Fibroblast of lung (primary cell): ENCODE measurements at regions not wholly inside any gene's neighbourhood (a gene's known extent, or its start where the extent isn't known, plus 50 kb on each side); places are given as distances from the start of the nearest gene placed in this dataset.

Source experiments
- DNase-seq, 2 donors: peaks; one replicate each; pipeline versions ENCODE4 v3.0.0 to v3.0.0-alpha.2; 2010; ENCODE audit warnings: low read depth in 2 of 2
- H2AFZ ChIP-seq: 2 replicates; pipeline ENCODE4 v1.5.1; 2012; ENCODE audit warnings: low read length, control low read depth, inconsistent platforms
- H3K27ac ChIP-seq: 2 replicates; pipeline ENCODE4 v1.5.1; 2011; ENCODE audit warnings: low read length, control low read depth; ENCODE audit not compliant: insufficient read depth
- H3K27me3 ChIP-seq: 2 replicates; pipeline ENCODE4 v1.5.1; 2011; ENCODE audit warnings: mild to moderate bottlenecking, low read length; ENCODE audit not compliant: control insufficient read depth, insufficient read depth
- H3K36me3 ChIP-seq: 2 replicates; pipeline ENCODE4 v1.5.1; 2011; ENCODE audit warnings: low read length; ENCODE audit not compliant: control insufficient read depth, insufficient read depth
- H3K4me1 ChIP-seq: 2 replicates; pipeline ENCODE4 v1.5.1; 2011; ENCODE audit warnings: low read length; ENCODE audit not compliant: control insufficient read depth, insufficient read depth; ENCODE audit errors: extremely low read depth
- H3K4me2 ChIP-seq: 2 replicates; pipeline ENCODE4 v1.5.1; 2011; ENCODE audit warnings: low read length, control low read depth; ENCODE audit not compliant: insufficient read depth; ENCODE audit errors: extremely low read depth
- H3K4me3 ChIP-seq, 4 experiments: fragments of 200-600 bp in 1 of 4; sonication (generic) in 1 of 4; replicated peaks in 1 of 4; 2 replicates each; pipeline ENCODE4 v1.5.1; 2011 to 2016; ENCODE audit warnings: low read length in 4 of 4, low read depth in 3 of 4, mild to moderate bottlenecking in 3 of 4, control low read depth in 2 of 4, inconsistent platforms in 1 of 4, mixed read lengths in 1 of 4; ENCODE audit not compliant: insufficient read depth in 1 of 4; ENCODE audit errors: control extremely low read depth in 1 of 4
- H3K79me2 ChIP-seq: 2 replicates; pipeline ENCODE4 v1.5.1; 2012; ENCODE audit warnings: mild to moderate bottlenecking, low read length, inconsistent platforms; ENCODE audit not compliant: control insufficient read depth, insufficient read depth
- H3K9ac ChIP-seq: 2 replicates; pipeline ENCODE4 v1.5.1; 2011; ENCODE audit warnings: mild to moderate bottlenecking, low read length, control low read depth; ENCODE audit not compliant: insufficient read depth
- H3K9me3 ChIP-seq: 2 replicates; pipeline ENCODE4 v1.5.1; 2012; ENCODE audit warnings: low read depth, low read length; ENCODE audit not compliant: control insufficient read depth, insufficient read depth
- H4K20me1 ChIP-seq: 2 replicates; pipeline ENCODE4 v1.5.1; 2011; ENCODE audit warnings: low read length; ENCODE audit not compliant: control insufficient read depth, insufficient read depth; ENCODE audit errors: extremely low read depth
- CTCF ChIP-seq, 2 donors: IDR thresholded peaks in 1 of 2; conservative IDR thresholded peaks in 1 of 2; 1 replicate in 1 of 2; 2 replicates in 1 of 2; pipeline ENCODE4 v1.5.1; 2011 to 2012; ENCODE audit warnings: low read length in 2 of 2, control low read depth in 1 of 2, inconsistent platforms in 1 of 2, low read depth in 1 of 2, mild to moderate bottlenecking in 1 of 2
- EZH2 ChIP-seq: IDR thresholded peaks from 2 replicates; pipeline ENCODE4 v1.5.1; 2012; ENCODE audit warnings: low read length, control low read depth, mild to moderate bottlenecking; ENCODE audit errors: missing control alignments

GRCh38 chr10:30554440-30554825 is 75.1 kb downstream of the LYZL2 start:
- Histone ChIP-seq H3K4me1 (peaks cover 5% of the 10 kb centered on the region), H3K4me2 (peak overlapping the region; percentile 44), H3K9me3 (no peaks in the 10 kb centered on the region), H3K36me3 (no peaks in the 10 kb centered on the region), H3K9ac (no peak overlapping the region), H4K20me1 (no peaks in the 10 kb centered on the region), H2AFZ (peak overlapping the region; percentile 50), H3K4me3 (no peak overlapping the region), H3K27me3 (no peaks in the 10 kb centered on the region), H3K79me2 (no peaks in the 10 kb centered on the region), H3K27ac (no peak overlapping the region)
- TF ChIP-seq CTCF (conservative IDR thresholded peaks at IDR 0.05 in 1 of 2, IDR thresholded peaks at IDR 0.05 in 1 of 2; ENCODE audit: low read depth in 1 of 2, low read length in 2 of 2): no peak
- no peak for TF ChIP-seq EZH2
- no peak for DNase-seq

GRCh38 chr10:30553626-30554439 is 75.7 kb downstream of the LYZL2 start:
- no peaks in the 10 kb centered on the region for H3K9me3 ChIP-seq
- no peaks in the 10 kb centered on the region for H3K27me3 ChIP-seq
- no peak overlapping the region for H3K9ac ChIP-seq
- no peak overlapping the region for H3K27ac ChIP-seq
- peak overlapping the region in 2 of 4 experiments; percentile 12 to 24 for H3K4me3 ChIP-seq
- peak overlapping the region; percentile 44 for H3K4me2 ChIP-seq
- no peaks in the 10 kb centered on the region for H3K36me3 ChIP-seq
- DNase-seq: peak; percentile 18 to 70
- no peak for TF ChIP-seq EZH2
- no peak for TF ChIP-seq CTCF (conservative IDR thresholded peaks at IDR 0.05 in 1 of 2, IDR thresholded peaks at IDR 0.05 in 1 of 2; ENCODE audit: low read depth in 1 of 2, low read length in 2 of 2)
- peak overlapping the region; percentile 50 for H2AFZ ChIP-seq
- H3K79me2 ChIP-seq: no peaks in the 10 kb centered on the region
- H3K4me1 ChIP-seq: peaks cover 5% of the 10 kb centered on the region
- no peaks in the 10 kb centered on the region for H4K20me1 ChIP-seq

GRCh38 chr10:30553018-30553625 is 76.4 kb downstream of the LYZL2 start:
- no peak overlapping the region for H3K27ac ChIP-seq
- H3K9me3 ChIP-seq: no peaks in the 10 kb centered on the region
- peak overlapping the region; percentile 44 for H3K4me2 ChIP-seq
- no peaks in the 10 kb centered on the region for H3K36me3 ChIP-seq
- no peak for TF ChIP-seq EZH2
- no peak for TF ChIP-seq CTCF (conservative IDR thresholded peaks at IDR 0.05 in 1 of 2, IDR thresholded peaks at IDR 0.05 in 1 of 2; ENCODE audit: low read depth in 1 of 2, low read length in 2 of 2)
- no peaks in the 10 kb centered on the region for H4K20me1 ChIP-seq
- H3K4me1 ChIP-seq: peaks cover 3% of the 10 kb centered on the region
- no peak overlapping the region for H3K9ac ChIP-seq
- H3K79me2 ChIP-seq: no peaks in the 10 kb centered on the region
- no peak overlapping the region for H3K4me3 ChIP-seq
- no peak for DNase-seq
- no peaks in the 10 kb centered on the region for H3K27me3 ChIP-seq
- peak overlapping the region; percentile 50 for H2AFZ ChIP-seq
